NOMO-1 (cell line): ENCODE measurements at regions not wholly inside any gene's neighbourhood (a gene's known extent, or its start where the extent isn't known, plus 50 kb on each side); places are given as distances from the start of the nearest gene placed in this dataset.

ENCODE experiments used
- DNase-seq, 2 experiments: peaks; one replicate each; lab custom pipeline; 2025; ENCODE audit not compliant: unreplicated experiment in 2 of 2; lab: John Stamatoyannopoulos, UW

GRCh38 chr7:159269745-159270144 lies 125.1 kb upstream of the VIPR2 start:
- no peak for DNase-seq

- no peak for DNase-seq
Measured at GRCh38 chr7:159263430-159263829, 118.8 kb upstream of the VIPR2 start.

GRCh38 chr7:159253657-159254056 lies 109.0 kb upstream of the VIPR2 start:
- DNase-seq, result no peak

- no peak for DNase-seq
Measured at GRCh38 chr7:159250471-159250870, 105.8 kb upstream of the VIPR2 start.

GRCh38 chr7:159249671-159250070 lies 105.0 kb upstream of the VIPR2 start:
- no peak for DNase-seq

- no peak for DNase-seq
Measured at GRCh38 chr7:159247910-159248309, 103.2 kb upstream of the VIPR2 start.

GRCh38 chr7:159246702-159247480 lies 102.2 kb upstream of the VIPR2 start:
- DNase-seq, result no peak

GRCh38 chr7:159240962-159241361 lies 96.3 kb upstream of the VIPR2 start:
- no peak for DNase-seq

GRCh38 chr7:159239028-159239427 lies 94.4 kb upstream of the VIPR2 start:
- DNase-seq, result no peak

GRCh38 chr7:159238541-159238940 lies 93.9 kb upstream of the VIPR2 start:
- DNase-seq, result no peak

GRCh38 chr7:159237022-159237653 lies 92.5 kb upstream of the VIPR2 start:
- no peak for DNase-seq

GRCh38 chr7:159231017-159231416 lies 86.3 kb upstream of the VIPR2 start:
- DNase-seq, result no peak

GRCh38 chr7:159229683-159230475 lies 85.2 kb upstream of the VIPR2 start:
- DNase-seq, result no peak

GRCh38 chr7:159227433-159227832 lies 82.8 kb upstream of the VIPR2 start:
- no peak for DNase-seq

- no peak for DNase-seq
Measured at GRCh38 chr7:159226011-159226702, 81.5 kb upstream of the VIPR2 start.

- no peak for DNase-seq
Measured at GRCh38 chr7:159218607-159219006, 73.9 kb upstream of the VIPR2 start.

GRCh38 chr7:159218170-159218569 lies 73.5 kb upstream of the VIPR2 start:
- DNase-seq, result no peak

- DNase-seq, result no peak
Measured at GRCh38 chr7:159215076-159215475, 70.4 kb upstream of the VIPR2 start.

GRCh38 chr7:159213253-159213652 lies 68.6 kb upstream of the VIPR2 start:
- DNase-seq, result no peak

GRCh38 chr7:159212226-159212625 lies 67.6 kb upstream of the VIPR2 start:
- DNase-seq, result no peak

GRCh38 chr7:159211540-159212182 lies 67.0 kb upstream of the VIPR2 start:
- no peak for DNase-seq
